Breast epithelium (tissue), 3 donors: ENCODE measurements at regions not wholly inside any gene's neighbourhood (a gene's known extent, or its start where the extent isn't known, plus 50 kb on each side); places are given as distances from the start of the nearest gene placed in this dataset.

Experiments
- POLR2A ChIP-seq: fragments of 450-650 bp; IDR thresholded peaks from one replicate; pipeline ENCODE4 v1.6.1; 2016; ENCODE audit warnings: antibody characterized with exemption, mild to moderate bottlenecking, moderate library complexity
- TF ChIP-seq, protein P1 (sequence below), 3 donors: fragments of 450-650 bp; IDR thresholded peaks; one replicate each; pipeline ENCODE4 v1.5.1; 2016 to 2017; ENCODE audit warnings: antibody characterized with exemption in 3 of 3, mild to moderate bottlenecking in 3 of 3, moderate library complexity in 3 of 3

- TF ChIP-seq, protein P1, sequence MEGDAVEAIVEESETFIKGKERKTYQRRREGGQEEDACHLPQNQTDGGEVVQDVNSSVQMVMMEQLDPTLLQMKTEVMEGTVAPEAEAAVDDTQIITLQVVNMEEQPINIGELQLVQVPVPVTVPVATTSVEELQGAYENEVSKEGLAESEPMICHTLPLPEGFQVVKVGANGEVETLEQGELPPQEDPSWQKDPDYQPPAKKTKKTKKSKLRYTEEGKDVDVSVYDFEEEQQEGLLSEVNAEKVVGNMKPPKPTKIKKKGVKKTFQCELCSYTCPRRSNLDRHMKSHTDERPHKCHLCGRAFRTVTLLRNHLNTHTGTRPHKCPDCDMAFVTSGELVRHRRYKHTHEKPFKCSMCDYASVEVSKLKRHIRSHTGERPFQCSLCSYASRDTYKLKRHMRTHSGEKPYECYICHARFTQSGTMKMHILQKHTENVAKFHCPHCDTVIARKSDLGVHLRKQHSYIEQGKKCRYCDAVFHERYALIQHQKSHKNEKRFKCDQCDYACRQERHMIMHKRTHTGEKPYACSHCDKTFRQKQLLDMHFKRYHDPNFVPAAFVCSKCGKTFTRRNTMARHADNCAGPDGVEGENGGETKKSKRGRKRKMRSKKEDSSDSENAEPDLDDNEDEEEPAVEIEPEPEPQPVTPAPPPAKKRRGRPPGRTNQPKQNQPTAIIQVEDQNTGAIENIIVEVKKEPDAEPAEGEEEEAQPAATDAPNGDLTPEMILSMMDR (IDR thresholded peaks at IDR 0.05): no peak
- no peak for TF ChIP-seq POLR2A
Observed at GRCh38 chr2:37468170-37468569, 123.7 kb downstream of the QPCT start.
